H1 (cell line): ENCODE measurements at regions not wholly inside any gene's neighbourhood (a gene's known extent, or its start where the extent isn't known, plus 50 kb on each side); places are given as distances from the start of the nearest gene placed in this dataset.

Source experiments
- BACH1 ChIP-seq: IDR thresholded peaks from 2 replicates; pipeline ENCODE4 v1.6.1; 2012; ENCODE audit warnings: low read length, improper control_type of control experiment
- BCL11A ChIP-seq, 2 experiments: IDR thresholded peaks; one replicate each; pipeline ENCODE4 v1.6.1; 2011; ENCODE audit warnings: low read depth in 2 of 2, low read length in 2 of 2, mild to moderate bottlenecking in 2 of 2
- CHD1 ChIP-seq: IDR thresholded peaks from 2 replicates; pipeline ENCODE4 v1.6.1; 2012; ENCODE audit warnings: low read depth, low read length, improper control_type of control experiment
- CTBP2 ChIP-seq: IDR thresholded peaks from 2 replicates; pipeline ENCODE4 v1.7.0; 2011; ENCODE audit warnings: borderline replicate concordance, mild to moderate bottlenecking, moderate library complexity, mixed read lengths, low read length; ENCODE audit not compliant: insufficient read depth, insufficient read length

DNA sequence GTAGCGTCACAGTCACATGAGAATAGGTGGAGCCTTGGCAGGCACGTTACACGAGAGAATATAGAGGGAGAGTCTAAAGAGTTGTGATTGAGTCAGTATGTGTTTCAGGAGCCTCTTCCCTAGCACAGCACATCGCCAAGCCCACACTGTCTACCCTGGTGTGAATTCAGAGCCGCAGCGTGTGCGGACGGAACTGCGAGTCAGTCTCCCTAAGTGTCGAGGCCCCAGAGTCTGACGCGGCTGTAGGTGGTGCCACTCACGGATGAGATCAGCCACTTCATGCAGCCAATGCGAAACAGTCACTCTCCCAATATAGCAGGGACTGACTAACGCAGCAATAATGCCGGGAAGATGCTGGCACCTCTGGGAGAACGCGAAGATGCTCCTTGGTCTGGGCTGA, 587.3 kb upstream of the ID2 start (continued):
- no peak for TF ChIP-seq BCL11A (IDR thresholded peaks at IDR 0.05; ENCODE audit: low read depth in 2 of 2, low read length in 2 of 2)
- TF ChIP-seq BACH1, result no peak
- TF ChIP-seq CTBP2, result no peak
- no peak for TF ChIP-seq CHD1
